ENCODE measurements at regions not wholly inside any gene's neighbourhood (a gene's known extent, or its start where the extent isn't known, plus 50 kb on each side); places are given as distances from the start of the nearest gene placed in this dataset.

- no peak for DNase-seq
Observed at GRCh38 chr12:87150969-87151662, 878.1 kb downstream of the C12orf50 start.

DNA sequence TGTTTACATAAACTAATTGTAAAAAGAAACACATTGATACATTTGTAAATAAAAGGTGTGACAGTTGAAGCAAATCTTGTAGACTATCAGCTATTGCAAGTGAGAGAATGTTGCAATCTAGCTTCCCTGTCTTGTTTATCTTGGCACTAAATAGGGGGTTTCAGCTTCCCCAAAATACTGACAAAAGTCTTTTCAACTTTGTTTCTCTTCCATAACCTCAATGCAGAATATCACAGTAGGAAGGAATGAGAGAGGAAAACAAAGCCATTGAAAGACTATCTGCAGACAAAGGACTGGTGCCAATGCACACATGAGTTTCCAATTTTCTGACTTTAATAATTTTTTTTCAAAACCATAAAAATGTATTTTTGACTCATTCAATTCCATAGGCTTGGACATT lies 886.2 kb upstream of the MGAT4C start:
- no peak for DNase-seq

DNA sequence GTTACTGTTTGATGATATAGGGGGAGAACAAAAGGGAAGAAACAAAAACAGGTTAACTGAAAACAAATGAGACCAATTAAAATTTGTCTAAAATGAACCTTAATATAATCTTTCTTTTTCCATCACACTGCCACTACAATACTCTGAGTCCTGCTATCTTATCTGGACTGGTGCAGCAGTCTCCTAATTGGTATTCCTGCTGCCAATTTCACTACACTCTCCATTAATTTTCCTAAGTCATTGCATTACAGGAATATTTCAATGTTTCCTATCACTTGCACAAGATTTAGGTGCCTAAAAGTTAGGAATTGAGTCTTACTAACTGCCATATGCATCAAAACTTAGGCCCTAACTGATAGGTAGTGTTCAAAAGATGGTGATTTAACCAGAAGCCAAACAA lies 884.9 kb upstream of the MGAT4C start:
- no peak for DNase-seq

GRCh38 chr12:87140262-87140661 lies 884.1 kb upstream of the MGAT4C start:
- no peak for DNase-seq

- no peak for DNase-seq
Observed at GRCh38 chr12:87137220-87137619, 881.0 kb upstream of the MGAT4C start.

DNA sequence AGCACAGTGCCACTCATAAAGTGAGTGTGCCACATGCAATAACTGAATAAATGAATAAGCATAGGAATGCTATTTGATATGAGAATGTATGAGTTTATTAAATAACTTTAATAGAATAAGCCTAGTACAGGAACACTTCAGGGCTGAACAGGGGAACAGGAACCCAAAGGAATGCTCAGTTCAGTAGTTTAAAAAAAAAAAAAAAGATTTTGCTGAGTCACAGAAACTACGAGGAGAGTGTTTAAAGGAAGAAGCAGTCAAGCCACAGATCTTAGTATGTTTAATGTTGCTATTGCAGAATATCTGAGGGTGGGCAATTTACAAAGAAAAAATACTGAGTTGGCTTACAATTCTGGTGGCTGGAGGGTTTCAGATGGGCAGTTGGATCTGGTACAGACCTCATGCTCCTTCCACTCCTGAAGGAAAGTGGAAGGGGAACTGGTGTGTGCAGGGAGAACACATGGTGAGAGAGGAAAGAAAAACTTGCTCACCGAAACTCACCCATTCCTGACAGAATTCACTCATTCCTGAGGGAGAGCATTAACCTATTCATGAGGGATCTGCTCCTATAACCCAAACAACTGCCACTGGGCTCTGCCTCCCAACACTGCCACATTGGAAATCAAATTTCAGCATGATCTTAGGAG lies 880.3 kb upstream of the MGAT4C start:
- no peak for DNase-seq

GRCh38 chr12:87127272-87127671 lies 871.1 kb upstream of the MGAT4C start:
- no peak for DNase-seq

DNA sequence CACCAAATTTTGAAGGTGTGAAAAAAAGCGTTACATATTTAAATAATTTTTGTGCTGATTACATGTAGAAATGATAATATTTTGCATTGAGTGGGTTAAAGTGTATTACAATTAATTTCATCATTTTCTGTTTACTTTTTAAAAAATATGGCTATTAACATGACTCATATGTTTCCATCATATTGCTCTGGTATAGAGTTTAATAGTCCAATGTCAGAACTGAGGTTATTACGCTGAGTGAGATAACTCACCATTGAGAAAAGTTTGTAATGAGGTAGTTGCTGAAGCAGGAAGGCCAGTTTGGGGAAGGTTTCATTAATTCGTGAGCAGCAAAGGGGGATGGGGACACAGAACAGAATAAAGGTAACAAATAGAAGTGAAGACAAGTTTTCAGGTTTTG lies 865.7 kb upstream of the MGAT4C start:
- DNase-seq = no peak

GRCh38 chr12:87120440-87120839 lies 864.2 kb upstream of the MGAT4C start:
- DNase-seq = no peak

- no peak for DNase-seq
Observed at GRCh38 chr12:87119713-87120112, 863.5 kb upstream of the MGAT4C start.

DNA sequence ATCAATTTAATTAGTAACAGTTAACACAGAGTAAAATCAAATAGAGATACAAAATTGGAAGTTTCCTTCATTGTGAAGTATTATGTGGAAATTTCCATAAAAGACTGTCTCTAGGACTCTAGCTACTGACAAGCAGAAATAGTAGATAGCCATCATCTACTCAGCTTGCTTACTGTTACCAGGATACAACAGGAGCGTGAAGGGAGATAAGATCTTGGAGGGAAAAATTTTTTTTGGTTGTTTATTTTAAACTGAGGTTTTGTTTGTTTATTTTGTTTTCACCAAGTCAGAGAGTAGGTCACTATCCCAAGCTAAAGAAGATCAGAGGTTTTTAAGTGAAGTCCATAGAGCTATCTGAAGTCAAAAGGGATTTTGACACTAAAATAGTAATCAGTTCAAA lies 861.3 kb upstream of the MGAT4C start:
- DNase-seq = no peak

DNA sequence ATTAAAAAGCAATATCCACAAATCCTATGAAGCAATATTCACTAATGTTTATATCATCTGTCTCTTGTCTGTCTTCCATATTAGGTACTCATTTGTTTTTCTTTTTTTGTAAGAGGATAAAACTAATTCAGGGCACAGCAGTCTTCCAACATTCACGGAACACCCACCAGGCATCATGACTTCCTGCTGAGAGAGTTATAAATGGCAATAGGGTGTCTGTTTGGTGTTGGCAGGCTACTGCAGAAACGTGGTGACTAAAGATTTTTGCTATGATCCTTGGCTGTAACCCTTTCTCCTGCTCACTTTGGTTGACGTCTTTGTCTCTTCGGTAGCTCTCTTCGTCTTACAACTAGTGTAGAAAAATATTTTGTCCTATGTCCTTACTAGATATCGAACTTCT lies 860.6 kb upstream of the MGAT4C start:
- no peak for DNase-seq

DNA sequence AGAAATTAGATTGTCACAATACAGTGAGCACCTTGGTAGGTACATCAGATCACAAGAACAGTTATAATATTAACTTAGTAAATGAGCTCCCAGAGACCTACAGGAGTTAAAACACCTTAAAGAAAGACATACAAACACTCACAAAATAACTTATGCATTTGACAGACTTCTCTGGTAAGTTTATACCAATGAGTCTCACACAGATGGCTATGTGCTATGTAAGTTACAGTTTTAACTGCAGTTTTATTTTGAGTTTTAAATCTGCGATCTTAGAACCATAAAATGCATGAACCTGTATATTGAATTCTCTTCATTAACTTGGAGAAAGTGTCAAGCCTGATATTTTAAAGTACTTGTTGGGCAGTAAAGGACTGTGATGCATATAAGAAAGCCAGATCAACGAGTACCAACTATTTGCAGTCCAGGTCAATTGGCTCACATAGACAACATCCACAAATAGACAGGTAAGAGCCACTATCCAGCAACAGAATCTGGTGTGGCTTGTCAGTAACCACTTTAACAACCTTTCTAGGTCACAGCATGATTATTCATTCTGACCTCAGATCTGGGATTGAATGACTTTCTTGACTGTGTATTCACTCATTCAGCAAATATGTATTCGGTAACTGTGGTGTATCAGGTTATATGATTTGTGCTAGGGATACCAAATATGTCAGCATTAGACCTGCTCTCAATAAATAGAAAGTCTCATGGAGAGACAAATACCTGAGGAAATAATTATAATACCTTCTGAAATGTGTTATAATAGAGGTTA lies 856.6 kb upstream of the MGAT4C start:
- DNase-seq = no peak

DNA sequence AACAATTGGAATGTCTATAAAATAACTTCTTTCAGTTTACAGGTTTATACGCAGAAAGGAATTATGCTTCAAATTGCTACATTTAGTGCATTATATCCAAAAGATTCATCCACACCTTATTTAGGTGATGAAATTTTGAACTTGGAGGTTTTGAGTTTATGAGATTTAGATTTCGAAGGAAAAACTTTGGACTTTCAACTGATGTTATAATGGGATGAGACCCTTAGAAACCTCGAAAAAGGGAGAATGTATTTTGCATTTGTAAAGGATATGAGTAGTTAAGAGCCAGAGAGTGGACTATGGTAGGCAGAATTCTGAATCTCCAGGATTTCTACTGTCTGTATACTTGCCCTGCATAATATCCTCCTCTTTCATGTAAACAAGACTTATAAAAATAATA lies 851.6 kb upstream of the MGAT4C start:
- no peak for DNase-seq

GRCh38 chr12:87107270-87107669 lies 851.1 kb upstream of the MGAT4C start:
- DNase-seq = no peak

- DNase-seq = no peak
Observed at GRCh38 chr12:87096082-87096585, 839.9 kb upstream of the MGAT4C start.

GRCh38 chr12:87094356-87094755 lies 838.2 kb upstream of the MGAT4C start:
- no peak for DNase-seq

- DNase-seq = no peak
Observed at GRCh38 chr12:87092421-87092820, 836.2 kb upstream of the MGAT4C start.

DNA sequence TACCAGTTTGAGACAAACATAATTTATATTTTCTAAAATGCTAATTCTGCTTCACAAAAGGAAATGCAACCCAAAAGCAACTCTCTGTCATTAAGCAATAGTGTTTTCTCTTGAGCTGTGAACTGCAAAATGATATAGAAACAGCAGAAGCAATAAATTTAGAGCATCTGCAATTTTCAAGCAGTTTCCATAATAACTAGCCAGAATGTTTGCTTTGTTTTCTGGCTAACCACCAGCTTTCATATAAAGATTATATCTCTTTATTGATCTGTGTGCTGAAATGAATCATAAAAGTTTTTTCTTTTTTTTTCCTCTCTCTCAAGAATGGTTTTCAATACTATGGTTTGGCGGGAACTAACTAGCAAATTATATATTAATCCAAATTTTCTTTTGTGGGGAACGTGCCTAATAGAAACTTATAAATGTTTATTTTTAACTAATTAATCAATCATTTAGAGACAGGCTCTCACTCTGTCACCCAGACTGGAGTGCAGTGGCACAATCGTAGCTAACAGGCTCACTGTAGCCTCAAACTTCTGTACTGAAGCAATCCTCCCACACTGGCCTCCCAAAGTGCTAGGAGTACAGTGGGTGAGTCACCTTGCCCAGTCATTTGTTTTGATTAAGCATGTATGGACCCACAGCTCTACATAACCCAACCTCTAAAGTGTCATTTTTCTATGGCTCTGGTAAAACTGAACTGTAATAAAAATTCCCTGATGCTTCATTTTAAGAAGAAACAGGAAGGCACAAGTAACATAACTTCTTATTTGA lies 830.1 kb upstream of the MGAT4C start:
- DNase-seq = no peak

DNA sequence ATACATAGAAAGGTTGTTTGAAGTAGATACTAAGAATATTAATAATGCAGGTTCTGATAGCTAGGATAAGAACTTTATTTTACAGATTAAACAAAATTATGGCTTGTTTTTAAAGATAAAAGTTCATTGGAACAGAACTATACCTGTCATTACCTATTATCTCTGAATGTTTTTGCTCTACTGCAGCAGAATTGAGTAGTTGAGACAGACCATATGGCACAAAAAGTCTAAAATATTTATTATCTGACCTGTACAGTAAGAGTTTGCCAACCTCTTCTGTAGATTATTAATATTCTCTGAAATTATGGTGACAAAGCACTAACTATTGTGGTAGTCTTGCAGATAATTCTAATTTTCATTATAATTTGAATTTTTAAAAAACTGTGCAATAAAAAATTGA lies 829.1 kb upstream of the MGAT4C start:
- DNase-seq = no peak

- DNase-seq = no peak
Observed at GRCh38 chr12:87082756-87083155, 826.6 kb upstream of the MGAT4C start.

- DNase-seq = no peak
Observed at GRCh38 chr12:87074781-87075180, 818.6 kb upstream of the MGAT4C start.

GRCh38 chr12:87066326-87066725 lies 810.1 kb upstream of the MGAT4C start:
- DNase-seq = no peak
